HG03342 (cell line): ENCODE measurements at regions not wholly inside any gene's neighbourhood (a gene's known extent, or its start where the extent isn't known, plus 50 kb on each side); places are given as distances from the start of the nearest gene placed in this dataset.

Source experiments
- ATAC-seq: cut with Tn5 transposase; IDR thresholded peaks from one replicate; pipeline ENCODE4 v1.9.1; 2021; ENCODE audit warnings: mild to moderate bottlenecking, moderate library complexity; ENCODE audit not compliant: unreplicated experiment

DNA sequence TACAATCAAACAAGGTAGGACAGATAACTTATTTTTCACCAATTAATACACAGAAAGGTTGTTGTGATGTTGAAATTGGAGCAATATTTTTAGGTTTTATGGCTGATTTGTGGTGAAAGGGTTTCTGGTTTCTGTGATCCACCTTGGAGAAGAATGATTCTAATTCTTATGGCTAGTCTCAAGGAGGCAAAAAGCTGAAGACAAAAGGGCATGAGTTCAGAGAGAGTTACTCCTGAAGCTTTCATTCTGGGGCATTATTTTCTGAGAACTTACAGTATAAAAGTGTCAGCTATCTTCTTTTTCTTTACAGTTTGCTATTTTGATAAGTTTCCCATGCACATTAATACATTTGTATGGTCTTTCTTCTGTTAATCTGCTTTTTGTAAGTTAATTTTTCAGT is 372.4 kb upstream of the CCDC179 start:
- no peak for ATAC-seq

DNA sequence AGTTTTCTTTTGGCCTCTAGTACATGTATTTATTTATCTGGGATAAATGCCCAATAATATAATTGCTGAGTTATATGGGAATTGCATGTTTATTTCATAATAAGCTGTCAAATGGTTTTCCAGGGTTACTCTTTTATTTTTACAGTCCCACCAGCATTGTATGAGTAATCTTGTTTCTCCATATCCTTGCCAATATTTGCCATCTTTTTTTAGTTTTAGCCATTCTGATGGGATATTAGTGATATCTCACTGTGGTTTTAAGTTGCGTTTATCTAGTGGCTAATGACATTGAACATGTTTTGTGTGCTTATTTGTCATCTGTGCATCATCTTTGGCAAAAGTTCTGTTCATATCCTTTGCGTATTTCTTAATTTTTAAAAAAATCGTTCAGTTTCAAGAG is 372.8 kb upstream of the CCDC179 start:
- ATAC-seq: no peak

DNA sequence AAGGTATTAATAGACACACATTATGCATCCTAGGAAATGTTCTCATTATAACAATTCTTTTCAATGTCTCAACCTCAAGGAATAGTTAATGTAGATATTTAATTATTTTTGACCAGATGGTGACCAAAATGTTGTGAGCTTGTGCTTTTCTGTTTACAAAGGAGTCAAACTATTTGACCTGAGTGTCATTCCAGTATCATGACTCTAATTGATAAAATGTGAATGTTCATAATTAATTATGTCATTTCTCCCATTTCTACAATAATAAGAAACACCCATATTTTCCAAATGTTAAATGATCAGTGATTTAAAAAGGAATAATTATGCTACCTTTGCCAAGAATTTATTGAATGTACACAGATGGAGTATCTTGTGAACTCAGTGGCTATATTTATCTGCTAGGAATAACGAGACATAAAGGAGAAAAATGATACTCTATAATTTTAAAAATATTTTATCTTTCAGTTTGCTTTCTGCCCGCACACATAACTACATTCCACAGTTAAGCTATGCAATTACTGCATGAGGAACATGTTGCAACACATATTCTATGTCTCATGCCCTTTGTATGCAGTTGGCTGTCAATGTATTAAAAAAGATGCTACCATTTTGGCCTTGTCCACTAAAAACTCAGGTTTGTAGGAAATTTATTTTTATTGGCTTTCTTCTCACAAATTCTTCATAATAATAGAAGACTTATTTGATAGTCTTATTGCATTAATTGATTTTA is 376.7 kb upstream of the CCDC179 start:
- no peak for ATAC-seq

DNA sequence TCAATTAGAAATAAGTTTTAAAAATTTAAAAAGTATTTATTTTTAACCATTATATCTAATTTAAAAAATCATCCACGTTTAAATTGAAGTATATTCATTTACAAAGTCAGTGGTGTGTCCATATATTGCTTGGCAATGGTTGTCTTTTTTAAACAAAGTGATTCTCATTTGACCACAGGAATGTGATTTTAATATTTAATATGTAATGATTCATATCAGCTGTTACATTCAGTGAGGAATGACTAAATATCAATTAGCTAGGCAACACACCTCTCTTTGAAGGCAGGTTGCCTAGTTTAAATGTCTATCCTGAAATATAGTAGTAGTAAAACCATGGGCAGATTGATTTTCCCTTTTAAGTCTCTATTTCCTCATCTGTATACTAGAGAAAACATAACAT is 392.2 kb upstream of the CCDC179 start:
- ATAC-seq: no peak

DNA sequence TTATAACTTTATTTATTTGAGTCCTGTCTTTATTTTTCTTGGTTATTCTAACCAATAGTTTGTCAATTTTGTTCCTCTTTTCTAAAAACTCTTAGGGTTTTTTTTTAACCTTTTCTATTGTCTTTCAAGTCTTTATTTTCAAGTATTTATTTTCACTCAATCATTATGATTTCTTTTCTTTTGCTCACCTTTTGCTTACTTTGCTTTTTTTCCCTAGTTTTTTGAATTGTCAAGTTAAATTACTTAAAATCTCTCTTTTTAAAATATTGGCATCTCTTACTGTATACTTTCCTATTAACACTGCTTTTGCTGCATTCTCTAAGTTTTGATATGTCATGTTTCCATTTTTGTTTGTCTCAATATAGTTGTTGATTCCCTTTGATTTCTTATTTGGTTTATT is 396.8 kb upstream of the CCDC179 start:
- ATAC-seq: no peak

DNA sequence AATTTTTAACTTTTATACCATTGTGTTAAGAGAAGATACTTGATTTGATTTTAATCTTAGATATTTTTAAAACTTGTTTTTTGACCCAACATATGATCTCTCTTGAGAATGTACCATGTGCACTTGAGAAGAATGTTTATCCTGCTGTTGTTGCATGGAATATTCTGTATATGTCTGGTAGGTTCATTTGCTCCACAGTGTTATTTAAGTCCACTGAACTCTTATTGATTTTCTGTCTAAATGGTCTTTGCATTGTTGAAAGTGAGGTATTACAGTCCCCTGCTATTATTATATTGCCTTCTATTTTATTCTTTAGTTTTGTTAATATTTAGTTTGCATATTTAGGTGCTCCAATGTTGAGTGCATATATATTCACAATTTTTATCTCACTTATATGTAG is 397.3 kb upstream of the CCDC179 start:
- no peak for ATAC-seq

DNA sequence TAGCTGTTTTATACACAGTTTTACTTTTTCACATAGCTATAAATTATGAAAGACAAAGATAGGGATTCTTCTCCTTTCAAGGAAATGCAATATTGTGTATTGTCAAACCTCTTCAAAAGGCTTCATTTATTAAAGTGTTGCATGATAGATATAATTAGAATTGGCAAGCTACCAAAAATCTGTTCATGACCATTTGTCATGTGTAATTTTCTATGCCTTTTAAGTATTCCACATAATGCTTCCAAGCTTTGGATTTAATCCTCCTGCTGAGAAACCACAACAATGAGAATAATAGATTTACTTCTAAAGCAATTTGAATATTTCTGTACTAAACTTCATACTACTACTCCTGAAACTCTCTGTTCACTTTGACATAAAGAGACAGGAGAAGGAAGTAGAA is 403.2 kb upstream of the CCDC179 start:
- no peak for ATAC-seq

DNA sequence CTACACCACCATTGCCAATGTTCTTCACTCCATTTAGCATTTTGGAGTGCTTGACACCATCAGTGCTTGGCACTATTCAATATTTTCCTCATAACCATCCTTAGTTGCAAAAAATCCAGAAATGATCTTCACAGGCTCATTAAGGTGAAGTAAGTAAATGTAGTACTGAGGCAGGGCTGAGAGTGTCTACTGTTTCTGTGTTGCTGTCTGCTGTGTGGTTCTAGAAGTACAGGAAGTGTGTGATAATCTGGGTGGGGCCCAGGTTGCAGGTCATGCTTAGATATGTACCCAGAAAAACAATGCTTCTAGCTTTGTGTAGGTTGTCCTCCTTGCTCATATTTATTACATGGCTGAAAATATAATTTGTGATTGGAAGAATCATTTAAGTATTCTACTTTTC is 411.8 kb upstream of the CCDC179 start:
- ATAC-seq: no peak

DNA sequence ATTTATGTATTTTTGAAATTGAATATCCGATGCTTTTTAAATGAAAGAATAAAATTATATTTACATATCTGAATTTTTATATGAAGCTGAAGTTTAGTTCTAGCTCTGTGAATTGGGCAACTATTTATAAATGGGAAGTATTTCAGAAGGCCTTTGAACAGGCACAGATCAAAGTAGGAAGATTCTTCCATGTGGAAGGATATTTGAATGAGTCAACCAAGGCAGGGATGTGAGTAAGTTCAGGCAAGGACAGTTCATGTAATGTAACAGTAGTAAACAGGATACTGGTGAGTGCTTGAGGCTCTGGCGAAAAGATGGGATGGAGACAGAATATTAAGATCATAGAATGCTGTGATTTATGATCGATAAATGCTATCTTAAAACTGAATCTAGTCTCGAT is 417.8 kb upstream of the CCDC179 start:
- ATAC-seq: no peak

DNA sequence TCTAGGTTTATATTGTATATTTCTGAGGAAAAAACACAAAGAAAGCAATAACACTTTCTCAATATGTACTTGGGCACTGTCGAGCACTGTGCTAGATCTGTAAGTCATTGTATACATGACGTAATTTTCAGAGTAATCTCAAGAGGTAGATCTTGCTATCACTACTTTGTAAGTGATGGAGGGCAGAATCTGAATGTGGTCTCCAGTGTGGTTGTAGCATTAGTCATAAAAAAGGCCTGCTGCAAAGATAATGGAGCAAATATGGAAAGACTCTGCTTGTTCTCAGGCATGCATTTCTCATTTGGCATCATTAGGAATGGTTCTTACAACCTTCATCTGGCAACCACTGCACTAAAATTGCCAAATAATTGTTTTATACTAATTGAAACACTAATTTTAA is 419.8 kb upstream of the CCDC179 start:
- ATAC-seq: no peak

DNA sequence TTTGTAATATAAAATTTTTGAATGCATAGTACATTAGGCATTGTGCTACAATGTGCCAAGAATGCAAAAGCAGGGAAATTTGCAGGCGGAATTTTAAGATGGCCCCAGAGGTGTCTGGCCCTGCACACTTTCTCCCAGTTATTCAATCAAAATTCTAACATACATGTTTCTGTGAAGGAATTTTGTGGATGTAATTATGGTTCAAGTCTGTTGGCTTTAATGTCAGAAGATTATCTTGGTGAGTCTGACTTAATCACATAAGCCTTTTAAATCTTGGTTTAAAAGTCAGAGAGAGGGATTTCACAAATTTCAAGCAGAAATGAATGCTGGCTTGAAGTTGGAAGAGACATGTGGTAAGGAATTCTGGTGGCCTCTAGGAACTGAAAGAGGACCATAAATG is 423.4 kb upstream of the CCDC179 start:
- ATAC-seq: no peak

DNA sequence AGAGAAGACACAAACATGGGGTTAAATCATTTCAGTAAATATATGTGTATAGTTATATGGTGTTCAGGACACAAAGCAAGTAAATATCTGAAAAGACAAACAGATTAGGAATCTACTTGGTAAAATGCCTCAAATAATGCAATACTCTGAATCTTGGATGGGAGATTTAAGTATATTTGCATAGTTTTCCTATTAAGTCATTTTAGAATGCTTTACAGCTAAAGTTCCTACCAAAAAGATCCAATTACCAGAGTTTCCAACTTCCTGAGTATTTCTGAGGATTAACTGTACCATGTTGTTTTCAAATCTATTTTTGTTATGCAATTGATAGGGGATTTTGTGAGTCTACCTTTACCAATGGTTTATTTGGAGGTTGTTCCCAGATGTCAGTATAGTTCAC is 424.4 kb upstream of the CCDC179 start:
- ATAC-seq: no peak

DNA sequence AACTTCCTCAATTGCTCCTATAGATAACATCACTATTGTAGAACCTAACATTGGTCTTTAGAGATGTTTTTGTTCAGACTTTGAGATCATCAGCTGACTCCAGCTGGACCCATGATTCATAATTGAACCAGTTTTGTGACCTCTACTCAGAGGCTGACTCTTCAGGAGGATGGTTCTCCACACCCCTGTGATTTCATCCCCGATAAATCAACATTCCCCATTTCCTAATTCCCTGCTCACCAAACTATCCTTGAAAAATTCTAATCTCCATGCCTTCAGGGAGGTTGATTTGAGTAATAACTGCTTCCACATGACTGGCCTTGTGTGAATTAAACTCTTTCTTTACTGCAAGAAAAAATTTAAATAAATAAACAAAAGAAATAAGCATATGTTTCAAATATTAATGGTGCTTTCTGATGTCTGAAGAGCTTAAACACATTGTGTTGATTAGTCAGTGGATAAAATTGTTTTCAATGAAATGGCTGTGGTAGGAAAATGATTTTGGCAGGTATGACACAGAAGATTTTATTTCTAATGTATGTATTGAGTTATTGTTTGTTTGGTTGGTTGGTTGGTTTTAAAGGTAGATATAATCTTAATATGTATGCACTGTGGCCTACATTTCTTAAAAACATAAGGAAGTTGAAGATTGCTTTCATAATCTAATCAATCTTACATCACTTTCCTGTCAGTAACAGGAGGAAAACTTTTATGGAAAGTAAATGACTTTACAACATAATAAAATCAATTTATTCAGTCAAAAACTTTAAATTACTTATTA is 427.9 kb upstream of the CCDC179 start:
- no peak for ATAC-seq

DNA sequence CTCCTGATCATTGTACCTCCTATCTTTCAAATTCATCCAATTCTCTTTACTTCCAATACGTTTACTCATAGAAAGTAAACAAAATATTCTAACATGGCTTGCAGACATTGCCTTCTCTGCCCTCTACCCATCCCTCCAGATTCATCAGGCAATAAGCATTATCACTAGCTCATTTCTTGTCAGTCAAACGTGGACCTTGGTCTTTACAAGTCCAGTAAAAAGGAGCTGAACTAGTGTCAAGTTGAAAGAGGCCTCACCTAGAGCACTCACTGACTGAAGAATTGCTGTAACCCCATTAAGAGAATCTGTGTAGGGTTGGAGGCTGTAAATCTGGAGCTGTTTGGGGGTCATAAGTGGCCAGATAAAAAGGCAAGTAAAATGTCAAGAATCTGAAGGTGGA is 435.0 kb upstream of the CCDC179 start:
- no peak for ATAC-seq

DNA sequence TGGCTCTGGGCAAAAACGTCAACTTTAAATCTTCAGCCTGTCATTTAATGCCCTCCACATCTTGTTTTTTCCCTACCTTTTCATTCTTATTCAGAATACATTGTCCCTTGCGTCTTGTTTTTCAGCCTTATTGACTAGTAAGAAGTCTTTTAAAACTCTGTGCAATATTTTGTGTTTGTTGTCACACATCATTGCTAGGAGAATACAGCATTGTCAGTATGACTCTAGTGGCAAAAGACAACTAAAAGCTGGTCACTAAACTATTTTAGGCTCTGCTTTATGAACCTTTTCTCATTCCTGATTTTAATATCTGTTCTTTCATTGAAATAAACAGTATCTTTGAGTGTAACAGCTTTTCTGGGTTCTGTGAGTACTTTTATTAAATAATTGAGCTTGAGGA is 447.8 kb upstream of the CCDC179 start:
- no peak for ATAC-seq

DNA sequence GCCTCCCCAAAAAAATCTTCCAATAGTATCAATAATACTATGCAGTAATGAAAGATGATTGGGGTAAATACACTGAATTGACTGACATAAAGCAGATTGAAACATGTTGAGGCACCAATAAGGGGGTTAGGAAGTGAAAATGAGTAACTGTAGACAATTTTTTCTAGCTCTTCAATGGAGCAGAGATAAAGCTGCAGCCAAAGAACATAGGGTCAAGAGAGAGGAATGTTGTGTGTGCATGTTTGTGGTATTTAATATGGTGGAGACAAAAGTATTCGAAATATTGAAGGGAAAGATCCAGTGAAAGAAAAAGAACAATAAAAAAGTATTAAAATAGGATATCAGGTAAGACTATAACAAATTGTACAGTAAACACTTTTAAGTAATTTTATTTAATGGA is 450.0 kb upstream of the CCDC179 start:
- no peak for ATAC-seq

DNA sequence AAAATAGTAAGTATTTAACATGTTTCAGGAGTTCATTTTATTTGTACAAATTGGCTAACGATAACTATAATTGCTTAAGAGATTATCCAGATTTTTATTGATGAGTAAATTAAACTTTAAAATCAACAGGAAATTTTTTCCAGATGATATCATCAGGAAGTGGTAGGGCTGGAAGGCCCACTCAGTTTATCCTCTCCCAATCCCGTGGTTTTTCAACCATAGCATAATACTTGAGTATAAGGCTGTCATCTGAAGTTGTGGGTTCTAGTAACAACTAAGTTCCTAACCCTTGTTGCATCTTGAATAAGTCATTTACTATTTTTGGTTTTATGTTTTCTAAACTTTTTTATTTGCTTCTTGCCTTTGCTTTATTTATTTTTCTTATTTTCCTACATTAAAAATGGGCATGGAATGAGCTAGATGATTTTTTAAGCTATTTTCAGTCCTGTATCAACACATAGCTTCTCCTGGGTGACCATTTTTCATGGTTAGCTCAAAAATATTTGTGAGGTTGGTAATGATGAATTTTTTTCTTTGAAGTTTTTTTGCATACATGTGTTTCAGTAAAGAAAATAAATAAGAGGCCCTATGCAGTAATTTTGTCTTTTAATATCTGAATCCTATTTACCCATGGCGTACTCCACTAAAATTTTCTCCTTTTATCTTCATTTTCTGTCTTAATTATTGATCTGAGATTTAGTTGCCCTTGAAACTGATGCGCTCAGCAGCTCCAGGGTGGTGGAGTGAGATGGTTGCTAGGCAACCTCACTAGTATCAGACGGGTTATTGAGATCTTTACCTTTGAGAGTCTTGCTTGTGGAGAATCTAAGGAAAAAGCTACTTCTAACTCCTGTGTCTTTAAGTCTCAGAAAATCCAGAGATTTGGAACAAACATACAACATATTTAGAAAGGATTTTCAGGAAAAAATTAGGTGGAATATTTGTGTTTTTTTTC is 452.0 kb upstream of the CCDC179 start:
- ATAC-seq: no peak

DNA sequence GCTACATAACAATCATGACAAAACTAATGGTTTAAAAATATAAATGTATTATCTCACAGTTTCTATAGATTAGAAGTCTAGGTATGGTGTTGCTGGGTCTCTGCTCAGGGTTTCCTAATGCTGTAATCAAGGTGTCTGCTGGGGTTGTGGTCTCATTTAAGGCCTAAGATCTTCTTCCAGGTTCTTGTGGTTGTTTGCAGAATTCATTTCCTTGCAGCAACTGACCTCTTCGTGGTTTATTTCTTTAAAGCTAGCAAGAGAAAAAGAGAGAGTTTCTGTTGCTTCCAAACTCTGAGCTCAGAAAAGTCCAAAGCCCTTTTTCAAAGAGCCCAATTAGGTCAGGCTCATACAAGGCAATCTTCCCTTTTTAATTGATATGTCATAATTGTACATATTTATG is 452.7 kb upstream of the CCDC179 start:
- ATAC-seq: no peak

DNA sequence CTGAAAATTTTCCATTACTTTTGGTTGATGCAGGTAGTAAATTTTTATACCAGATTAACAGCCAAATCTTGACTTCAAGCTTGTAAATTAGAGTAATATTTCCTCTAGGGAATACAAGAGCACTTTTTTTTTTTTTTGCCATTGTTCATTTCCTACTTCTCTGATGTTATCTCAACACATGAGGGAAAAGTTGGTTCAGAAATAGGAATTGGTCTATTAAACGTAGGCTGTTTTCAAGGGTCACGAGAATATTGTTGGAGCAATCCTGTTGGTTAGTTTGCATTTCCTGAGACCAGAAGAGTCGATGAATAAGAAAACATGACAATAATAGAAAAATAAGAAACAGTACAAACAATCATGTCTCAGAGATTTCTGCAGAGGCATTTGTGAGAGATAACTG is 453.9 kb upstream of the CCDC179 start:
- ATAC-seq: no peak

DNA sequence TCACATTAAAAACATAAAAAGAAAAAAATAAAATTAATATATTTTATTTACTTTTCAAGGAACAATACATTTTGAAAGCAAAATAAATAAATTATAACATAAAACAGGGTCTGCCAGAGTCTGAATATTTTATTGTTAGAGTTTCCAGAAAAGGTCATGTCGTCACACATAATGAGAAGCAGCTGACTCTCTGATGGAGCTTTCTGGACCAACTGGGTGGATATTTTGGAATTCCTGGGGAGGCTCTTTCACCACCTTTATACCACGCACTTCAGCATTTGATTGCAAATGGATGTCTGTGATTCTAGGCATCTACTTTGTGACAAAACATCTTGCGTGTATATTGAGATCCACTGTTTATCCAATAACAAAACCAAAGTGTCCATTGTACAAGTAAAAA is 455.0 kb upstream of the CCDC179 start:
- no peak for ATAC-seq

DNA sequence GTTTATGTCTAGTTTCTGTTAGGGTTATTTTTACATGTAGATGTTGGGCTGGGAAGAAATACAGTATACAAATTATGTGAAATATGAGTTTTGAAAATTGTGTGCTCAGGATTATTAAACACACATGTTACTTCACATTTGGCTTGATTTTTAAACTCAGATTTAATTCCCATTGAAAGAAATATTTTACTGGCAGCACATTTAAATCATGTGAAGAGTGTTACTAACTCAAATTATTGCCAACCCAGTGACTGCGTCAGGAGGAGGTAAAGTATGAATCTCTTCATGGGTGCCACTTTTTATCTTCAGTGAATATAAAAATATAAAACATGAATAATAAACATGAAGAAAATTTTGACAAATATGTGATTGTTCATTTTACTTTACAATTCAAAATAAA is 457.5 kb upstream of the CCDC179 start:
- no peak for ATAC-seq

DNA sequence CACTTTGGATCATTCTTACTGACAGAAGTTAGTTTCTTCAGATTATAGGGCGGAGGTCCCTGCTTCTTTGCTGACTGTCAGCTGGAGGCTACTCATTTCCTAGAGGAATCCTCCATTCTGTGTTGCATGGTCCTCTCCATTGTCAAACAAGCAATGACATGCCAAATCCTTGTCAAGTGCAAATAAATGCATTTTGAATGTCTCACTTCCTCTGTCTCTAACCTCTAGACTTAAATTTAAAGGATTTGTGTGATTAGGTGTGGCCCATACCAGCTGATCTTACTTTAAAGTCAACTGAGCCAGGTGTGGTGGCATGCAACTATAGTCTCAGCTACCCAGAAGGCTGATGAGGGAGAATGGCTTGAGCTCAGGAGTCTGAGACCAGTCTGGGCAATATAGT is 458.4 kb upstream of the CCDC179 start:
- ATAC-seq: no peak
